MM.1S (cell line): ENCODE measurements at regions not wholly inside any gene's neighbourhood (a gene's known extent, or its start where the extent isn't known, plus 50 kb on each side); places are given as distances from the start of the nearest gene placed in this dataset.

Source experiments
- DNase-seq: peaks from one replicate; pipeline ENCODE4 v3.0.0-alpha.2; 2015
- H2AFZ ChIP-seq: fragments of 300-600 bp; sonication (generic); 2 replicates; pipeline ENCODE4 v1.6.0; 2016; ENCODE audit warnings: antibody characterized with exemption, low read length
- H3F3A ChIP-seq: fragments of 300-600 bp; sonication (generic); 2 replicates; pipeline ENCODE4 v1.6.1; 2016; ENCODE audit warnings: mild to moderate bottlenecking, antibody characterized with exemption, low read length, moderate library complexity, mixed read lengths; ENCODE audit not compliant: insufficient read depth
- H3K27ac ChIP-seq: fragments of 300-600 bp; sonication (generic); 2 replicates; pipeline ENCODE4 v1.5.1; 2016; ENCODE audit warnings: mild to moderate bottlenecking, low read length
- H3K27me3 ChIP-seq: fragments of 300-600 bp; sonication (generic); replicated peaks from 2 replicates; pipeline ENCODE4 v1.6.0; 2016; ENCODE audit warnings: low read length; ENCODE audit not compliant: insufficient read depth
- H3K36me3 ChIP-seq: fragments of 300-600 bp; sonication (generic); replicated peaks from 2 replicates; pipeline ENCODE4 v1.6.1; 2016; ENCODE audit warnings: mild to moderate bottlenecking, low read length, mixed read lengths; ENCODE audit not compliant: insufficient read depth
- H3K4me1 ChIP-seq: fragments of 300-600 bp; sonication (generic); 2 replicates; pipeline ENCODE4 v1.6.1; 2016; ENCODE audit warnings: low read length, mixed read lengths
- H3K4me2 ChIP-seq: fragments of 300-600 bp; sonication (generic); 2 replicates; pipeline ENCODE4 v1.6.0; 2016; ENCODE audit warnings: low read depth, low read length
- H3K4me3 ChIP-seq: fragments of 300-600 bp; sonication (generic); 2 replicates; pipeline ENCODE4 v1.5.1; 2016; ENCODE audit warnings: low read length, mixed read lengths
- H3K79me2 ChIP-seq: fragments of 300-600 bp; sonication (generic); 2 replicates; pipeline ENCODE4 v1.6.1; 2016; ENCODE audit warnings: mixed run types, low read length, mixed read lengths
- H3K9ac ChIP-seq: fragments of 300-600 bp; sonication (generic); 2 replicates; pipeline ENCODE4 v1.6.1; 2016; ENCODE audit warnings: low read length, mixed read lengths
- H3K9me2 ChIP-seq: fragments of 300-600 bp; sonication (generic); replicated peaks from 2 replicates; pipeline ENCODE4 v1.6.1; 2016; ENCODE audit warnings: mild to moderate bottlenecking, low read length, mixed read lengths; ENCODE audit not compliant: insufficient read depth
- H3K9me3 ChIP-seq: fragments of 300-600 bp; sonication (generic); replicated peaks from 2 replicates; pipeline ENCODE4 v1.6.1; 2016; ENCODE audit warnings: mild to moderate bottlenecking, low read length, mixed read lengths; ENCODE audit not compliant: insufficient read depth
- H4K20me1 ChIP-seq: fragments of 300-600 bp; sonication (generic); 2 replicates; pipeline ENCODE4 v1.6.1; 2016; ENCODE audit warnings: mild to moderate bottlenecking, low read length, moderate library complexity, mixed read lengths; ENCODE audit not compliant: insufficient read depth
- CTCF ChIP-seq: fragments of 300-600 bp; sonication (generic); IDR thresholded peaks from 2 replicates; pipeline ENCODE4 v1.5.1; 2016; ENCODE audit warnings: antibody characterized with exemption, low read length, mixed read lengths
- EZH2 ChIP-seq: fragments of 300-600 bp; sonication (generic); optimal IDR thresholded peaks from 2 replicates; pipeline ENCODE3; 2017; ENCODE audit warnings: low read depth, mild to moderate bottlenecking, antibody characterized with exemption, low read length, mixed read lengths
- EZH2phosphoT487 ChIP-seq: fragments of 300-600 bp; sonication (generic); IDR thresholded peaks from 2 replicates; pipeline ENCODE4 v1.6.1; 2018; ENCODE audit warnings: antibody characterized with exemption, low read length

- no peak for DNase-seq
- TF ChIP-seq CTCF (no peak), EZH2 (no peak), EZH2phosphoT487 (no peak)
- H3F3A ChIP-seq: no peaks in the 10 kb centered on the region
- H4K20me1 ChIP-seq: no peaks in the 10 kb centered on the region
- H3K9ac ChIP-seq: no peak overlapping the region
- no peak overlapping the region for H3K4me3 ChIP-seq
- no peak overlapping the region for H3K4me2 ChIP-seq
- no peaks in the 10 kb centered on the region for H3K4me1 ChIP-seq
- H2AFZ ChIP-seq: no peak overlapping the region
- no peaks in the 10 kb centered on the region for H3K36me3 ChIP-seq
- no peak overlapping the region for H3K27ac ChIP-seq
- no peaks in the 10 kb centered on the region for H3K79me2 ChIP-seq
- no peaks in the 10 kb centered on the region for H3K9me2 ChIP-seq
- H3K27me3 ChIP-seq: no peaks in the 10 kb centered on the region
- no peaks in the 10 kb centered on the region for H3K9me3 ChIP-seq
These were observed 1155.1 kb downstream of the OLFM4 start for GRCh38 chr13:54183728-54184127.

GRCh38 chr13:54184576-54184975 lies 1156.0 kb downstream of the OLFM4 start:
- no peak overlapping the region for H3K4me2 ChIP-seq
- H3K27ac ChIP-seq: no peak overlapping the region
- H3K79me2 ChIP-seq: no peaks in the 10 kb centered on the region
- no peaks in the 10 kb centered on the region for H3K9me2 ChIP-seq
- no peak overlapping the region for H3K4me3 ChIP-seq
- H2AFZ ChIP-seq: no peak overlapping the region
- H3K27me3 ChIP-seq: no peaks in the 10 kb centered on the region
- DNase-seq: no peak
- H3K36me3 ChIP-seq: no peaks in the 10 kb centered on the region
- H3F3A ChIP-seq: no peaks in the 10 kb centered on the region
- H4K20me1 ChIP-seq: no peaks in the 10 kb centered on the region
- H3K9ac ChIP-seq: no peak overlapping the region
- H3K9me3 ChIP-seq: no peaks in the 10 kb centered on the region
- no peak for TF ChIP-seq EZH2phosphoT487
- no peak for TF ChIP-seq EZH2
- TF ChIP-seq CTCF: no peak
- H3K4me1 ChIP-seq: no peaks in the 10 kb centered on the region

- Histone ChIP-seq H4K20me1 (no peaks in the 10 kb centered on the region), H3K27me3 (no peaks in the 10 kb centered on the region), H3F3A (no peaks in the 10 kb centered on the region), H3K9me3 (no peaks in the 10 kb centered on the region), H3K4me1 (no peaks in the 10 kb centered on the region), H3K27ac (no peak overlapping the region), H3K9me2 (no peaks in the 10 kb centered on the region), H3K9ac (no peak overlapping the region), H2AFZ (no peak overlapping the region), H3K79me2 (no peaks in the 10 kb centered on the region), H3K4me2 (no peak overlapping the region), H3K4me3 (no peak overlapping the region), H3K36me3 (no peaks in the 10 kb centered on the region)
- TF ChIP-seq CTCF: no peak
- TF ChIP-seq EZH2: no peak
- no peak for TF ChIP-seq EZH2phosphoT487
- DNase-seq: no peak
These were observed 1156.5 kb downstream of the OLFM4 start for GRCh38 chr13:54185101-54185500.
